IPS DF 19.7 (cell line): ENCODE measurements at regions not wholly inside any gene's neighbourhood (a gene's known extent, or its start where the extent isn't known, plus 50 kb on each side); places are given as distances from the start of the nearest gene placed in this dataset.
"Not testable (repeated sequence)": the region's sequence is repeated elsewhere in the genome, so short reads cannot be mapped to it uniquely, and the experiment has no call there.

Experiments used
- DNase-seq: peaks from one replicate; pipeline ENCODE4 v3.0.0-alpha.2; 2013; ENCODE audit warnings: low read depth, low spot score

GRCh38 chr5:30479104-30479503 is 714.4 kb upstream of the CDH6 start:
- DNase-seq: no peak

DNA sequence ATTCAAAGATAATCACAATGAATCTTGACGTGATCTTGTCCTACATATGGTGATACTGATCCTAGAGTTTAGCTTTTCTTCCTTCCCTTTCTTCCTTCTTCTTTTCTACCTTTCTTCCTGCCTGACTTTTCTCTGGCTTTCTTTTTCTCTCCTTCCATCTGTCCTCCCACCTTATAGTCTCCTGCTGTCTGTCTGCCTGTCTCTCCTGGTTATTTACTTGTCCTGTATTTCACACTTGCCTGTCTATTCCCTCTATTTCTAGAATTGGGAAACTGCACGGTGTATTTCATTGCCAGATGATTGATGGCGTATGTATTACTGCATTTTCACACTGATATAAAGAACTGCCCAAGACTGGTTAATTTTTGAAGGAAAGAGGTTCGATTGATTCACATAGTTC is 718.1 kb upstream of the CDH6 start:
- no peak for DNase-seq

- no peak for DNase-seq
Measured at GRCh38 chr5:30469691-30470090, 723.8 kb upstream of the CDH6 start.

- DNase-seq: no peak
Measured at GRCh38 chr5:30458681-30459080, 734.8 kb upstream of the CDH6 start.

GRCh38 chr5:30455484-30455883 is 738.0 kb upstream of the CDH6 start:
- DNase-seq: not testable (repeated sequence)

DNA sequence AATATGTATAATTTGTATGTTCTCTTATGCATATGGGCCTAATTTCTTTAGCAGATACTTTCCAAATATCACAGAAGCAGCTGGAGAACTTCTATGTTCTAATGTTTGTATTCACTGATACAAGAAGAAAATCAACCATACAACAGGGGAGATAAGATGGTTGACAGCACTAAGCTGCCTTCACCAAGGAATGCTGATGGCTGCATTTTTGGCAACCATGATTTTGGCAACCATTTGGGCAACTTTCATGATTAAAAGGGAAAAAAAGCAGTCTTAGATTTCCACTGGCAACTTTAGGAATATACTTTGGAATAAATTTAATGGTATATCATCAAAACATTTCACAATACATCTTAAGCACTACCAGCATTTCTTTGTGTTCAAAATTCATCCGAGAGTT is 740.3 kb upstream of the CDH6 start:
- DNase-seq: no peak

DNA sequence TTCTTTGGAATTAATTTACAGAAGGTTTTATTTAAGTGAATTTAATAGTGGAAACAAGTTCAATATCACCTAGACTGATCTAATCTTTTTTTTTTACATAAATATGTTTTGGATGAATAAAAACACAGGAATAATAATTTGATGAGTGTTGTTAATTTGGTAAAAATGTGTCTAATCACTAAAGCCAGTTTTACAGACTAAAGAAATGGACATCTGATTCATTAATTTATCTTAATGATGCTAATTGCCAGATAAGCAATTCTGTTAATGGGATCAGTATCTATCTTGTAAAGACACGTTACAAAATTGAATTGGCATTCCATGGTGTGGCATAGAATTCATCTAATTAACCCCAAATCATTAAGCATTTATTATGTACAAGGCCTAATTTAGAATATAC is 743.3 kb upstream of the CDH6 start:
- DNase-seq: no peak

GRCh38 chr5:30447431-30447830 is 746.1 kb upstream of the CDH6 start:
- no peak for DNase-seq

GRCh38 chr5:30446456-30446855 is 747.0 kb upstream of the CDH6 start:
- DNase-seq: no peak

- DNase-seq: no peak
Measured at GRCh38 chr5:30438785-30439184, 754.7 kb upstream of the CDH6 start.

- DNase-seq: no peak
Measured at GRCh38 chr5:30436691-30437090, 756.8 kb upstream of the CDH6 start.

- not testable (repeated sequence) for DNase-seq
Measured at GRCh38 chr5:30428866-30429407, 764.5 kb upstream of the CDH6 start.

- no peak for DNase-seq
Measured at GRCh38 chr5:30414078-30414477, 779.4 kb upstream of the CDH6 start.

DNA sequence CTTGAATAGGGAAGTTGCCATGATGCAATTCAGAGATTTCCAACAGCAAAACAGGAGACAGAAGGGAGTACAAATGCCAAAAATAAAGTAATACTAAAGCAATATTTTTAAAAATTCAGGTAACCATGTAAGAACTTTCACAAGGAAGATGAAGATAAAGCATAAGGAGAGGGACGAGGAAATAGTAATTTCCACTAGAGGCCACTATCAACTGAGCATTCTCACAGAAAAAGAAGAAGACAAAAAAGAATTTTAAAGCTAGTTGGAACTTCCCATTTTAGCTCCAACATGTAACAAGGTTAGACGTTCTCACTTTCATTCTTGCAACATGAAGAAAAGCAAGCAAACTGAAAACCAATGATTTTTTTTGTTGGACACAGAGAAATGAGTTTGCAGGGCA is 779.9 kb upstream of the CDH6 start:
- DNase-seq: no peak

GRCh38 chr5:30405821-30406220 is 787.7 kb upstream of the CDH6 start:
- no peak for DNase-seq

- no peak for DNase-seq
Measured at GRCh38 chr5:30401479-30402058, 791.9 kb upstream of the CDH6 start.

DNA sequence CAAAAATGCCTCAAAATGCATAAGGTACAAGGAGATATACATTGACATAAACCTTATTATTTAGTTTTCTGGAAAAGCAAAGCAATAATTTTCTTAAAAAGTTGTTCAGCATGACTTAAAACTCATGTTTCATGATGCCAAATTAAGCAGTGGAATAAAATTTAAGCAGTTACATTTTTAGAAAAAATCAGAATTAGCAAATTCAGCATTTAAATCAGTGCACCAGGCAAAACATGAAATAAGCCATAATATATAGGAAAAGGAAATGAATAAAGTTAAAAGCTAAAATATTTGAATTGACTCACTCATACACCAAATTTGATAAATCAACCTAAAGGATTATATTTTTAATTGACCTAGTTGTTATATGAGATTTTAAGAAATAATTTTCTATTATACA is 795.1 kb upstream of the CDH6 start:
- no peak for DNase-seq

DNA sequence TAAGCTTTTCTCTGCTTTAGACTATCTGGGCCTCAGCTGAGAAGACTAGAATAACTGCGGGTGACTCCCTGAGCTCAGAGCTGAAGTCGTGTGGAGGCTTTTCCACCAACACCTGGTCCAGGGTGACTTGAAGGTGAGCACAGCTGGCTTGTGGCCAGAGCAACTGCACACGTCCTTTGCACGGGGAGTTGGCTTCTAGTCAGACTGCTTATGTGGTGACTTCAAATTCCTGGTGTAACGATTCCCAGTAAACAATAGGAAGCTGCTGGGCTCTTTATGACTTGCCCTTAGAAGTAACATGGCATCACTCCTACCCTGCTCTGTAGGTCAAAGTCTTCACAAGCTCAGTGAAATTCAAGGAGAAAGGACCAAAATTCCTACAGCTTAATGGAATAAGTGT is 800.6 kb upstream of the CDH6 start:
- DNase-seq: no peak

- no peak for DNase-seq
Measured at GRCh38 chr5:30390095-30390494, 803.4 kb upstream of the CDH6 start.

GRCh38 chr5:30387974-30388632 is 805.4 kb upstream of the CDH6 start:
- DNase-seq: peak; percentile 3

- no peak for DNase-seq
Measured at GRCh38 chr5:30385754-30386153, 807.7 kb upstream of the CDH6 start.

DNA sequence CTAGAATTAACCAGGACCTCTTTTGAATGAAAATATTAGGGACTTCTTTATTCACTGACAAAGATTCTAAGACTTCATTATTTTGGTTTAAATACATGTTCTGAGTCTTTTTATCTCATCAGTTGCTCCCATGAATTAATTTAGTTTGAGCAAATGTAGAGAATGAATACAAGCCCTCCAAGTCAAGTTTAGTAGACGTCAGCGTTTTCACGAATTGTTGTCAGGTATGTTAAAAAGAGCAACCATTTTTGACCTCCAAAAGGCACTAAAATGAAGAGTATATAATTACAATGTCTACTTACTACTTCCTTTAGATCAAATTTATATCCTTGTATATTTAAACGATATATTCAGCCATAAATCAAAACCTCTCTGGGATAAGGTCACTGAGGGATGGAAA is 809.3 kb upstream of the CDH6 start:
- DNase-seq: no peak

- no peak for DNase-seq
Measured at GRCh38 chr5:30380228-30380627, 813.3 kb upstream of the CDH6 start.

- DNase-seq: no peak
Measured at GRCh38 chr5:30376848-30377247, 816.6 kb upstream of the CDH6 start.
